Activated CD4-positive, alpha-beta memory T cell treated with anti-CD3 and anti-CD28 coated beads, Interleukin-2, amount 10 ng/mL, durations not matched to agents 7 days and 5 days (primary cell): ENCODE measurements at regions not wholly inside any gene's neighbourhood (a gene's known extent, or its start where the extent isn't known, plus 50 kb on each side); places are given as distances from the start of the nearest gene placed in this dataset.

ENCODE experiments used
- CTCF ChIA-PET: fragments of 350-600 bp; sonication (Branson Sonifier 250); formaldehyde crosslinking; loops from one replicate; lab custom pipeline; 2021; ENCODE audit warnings: antibody characterized with exemption, inconsistent platforms; lab: Charles Lee
- POLR2A ChIA-PET: fragments of 350-600 bp; sonication (Branson Sonifier 250); formaldehyde crosslinking; loops from one replicate; lab custom pipeline; 2021; ENCODE audit warnings: antibody characterized with exemption; lab: Charles Lee
- DNase-seq: peaks from one replicate; pipeline ENCODE4 v3.0.0-alpha.2; 2020
- H3K27ac Mint-ChIP-seq: one replicate; pipeline ENCODE4 v1.8.0; 2021; ENCODE audit warnings: mild to moderate bottlenecking, mixed read lengths
- H3K27me3 Mint-ChIP-seq: one replicate; pipeline ENCODE4 v1.8.0; 2021; ENCODE audit warnings: mixed read lengths
- H3K36me3 Mint-ChIP-seq: one replicate; pipeline ENCODE4 v1.8.0; 2021; ENCODE audit warnings: low read depth, mixed read lengths
- H3K4me1 Mint-ChIP-seq: one replicate; pipeline ENCODE4 v1.8.0; 2021; ENCODE audit warnings: mixed read lengths
- H3K4me3 Mint-ChIP-seq: one replicate; pipeline ENCODE4 v1.8.0; 2021; ENCODE audit warnings: mild to moderate bottlenecking, mixed read lengths
- H3K9me3 Mint-ChIP-seq: one replicate; pipeline ENCODE4 v1.8.0; 2021; ENCODE audit warnings: mixed read lengths

DNA sequence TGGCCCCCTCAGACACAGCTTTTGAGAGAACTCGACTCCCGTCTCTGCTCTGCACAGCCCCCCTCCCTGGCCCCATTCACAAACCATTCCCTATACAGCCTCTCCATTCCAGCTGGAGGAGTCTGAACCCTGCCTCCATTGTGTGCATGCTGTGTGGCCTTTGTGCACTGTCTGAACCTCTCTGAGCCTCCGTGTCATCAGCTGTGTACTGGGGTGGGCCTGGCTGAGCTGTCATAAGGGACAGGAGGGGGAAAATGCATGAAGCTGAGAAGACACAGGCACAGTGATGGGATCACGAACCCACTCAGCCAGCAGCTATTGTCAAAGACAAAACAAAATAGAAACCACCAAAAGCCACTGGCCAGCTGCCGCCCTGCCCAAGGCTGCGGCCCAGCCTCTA, 130.8 kb downstream of the RFLNA start:
- H3K4me3 Mint-ChIP-seq: no peak overlapping the region
- H3K27ac Mint-ChIP-seq: no peak overlapping the region
- H3K36me3 Mint-ChIP-seq: peaks cover 24% of the 10 kb centered on the region
- no peaks in the 10 kb centered on the region for H3K9me3 Mint-ChIP-seq
- DNase-seq: no peak
- no peaks in the 10 kb centered on the region for H3K4me1 Mint-ChIP-seq
- ChIA-PET CTCF (no interaction called here), POLR2A (interaction anchor here (0.6 kb wide), 1 partner anchor 670 kb away, joined by 3 read pairs; no protein-coding TSS in a partner anchor)
- no peaks in the 10 kb centered on the region for H3K27me3 Mint-ChIP-seq

DNA sequence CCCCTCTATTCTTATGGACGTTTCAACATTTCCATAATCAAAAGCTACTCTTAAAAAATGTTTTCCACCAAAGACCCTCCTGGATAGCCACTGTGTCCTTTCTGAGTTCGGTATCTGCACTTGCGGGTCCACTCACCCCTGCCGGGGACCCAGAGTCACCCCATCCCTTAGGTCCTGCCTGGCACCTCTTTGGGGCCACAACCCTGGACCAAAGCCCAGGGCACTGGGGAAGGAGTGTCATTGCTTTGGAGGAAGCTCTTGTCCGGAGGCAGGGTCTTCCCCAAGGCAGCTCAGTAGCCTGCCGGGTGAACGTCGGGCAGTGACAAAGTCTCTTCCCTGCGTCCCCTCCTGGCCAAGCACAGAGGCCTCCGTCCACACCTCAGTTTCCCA, 129.6 kb downstream of the RFLNA start:
- Mint-ChIP-seq H3K27ac (no peak overlapping the region), H3K9me3 (no peaks in the 10 kb centered on the region), H3K27me3 (no peaks in the 10 kb centered on the region), H3K36me3 (peaks cover 22% of the 10 kb centered on the region), H3K4me3 (no peak overlapping the region), H3K4me1 (no peaks in the 10 kb centered on the region)
- DNase-seq: no peak
- CTCF ChIA-PET: no interaction called here
- POLR2A ChIA-PET: interaction anchor here (0.6 to 1.1 kb wide), 2 partner anchors 15 to 41 kb away, joined by 3 to 4 read pairs; no protein-coding TSS in a partner anchor

DNA sequence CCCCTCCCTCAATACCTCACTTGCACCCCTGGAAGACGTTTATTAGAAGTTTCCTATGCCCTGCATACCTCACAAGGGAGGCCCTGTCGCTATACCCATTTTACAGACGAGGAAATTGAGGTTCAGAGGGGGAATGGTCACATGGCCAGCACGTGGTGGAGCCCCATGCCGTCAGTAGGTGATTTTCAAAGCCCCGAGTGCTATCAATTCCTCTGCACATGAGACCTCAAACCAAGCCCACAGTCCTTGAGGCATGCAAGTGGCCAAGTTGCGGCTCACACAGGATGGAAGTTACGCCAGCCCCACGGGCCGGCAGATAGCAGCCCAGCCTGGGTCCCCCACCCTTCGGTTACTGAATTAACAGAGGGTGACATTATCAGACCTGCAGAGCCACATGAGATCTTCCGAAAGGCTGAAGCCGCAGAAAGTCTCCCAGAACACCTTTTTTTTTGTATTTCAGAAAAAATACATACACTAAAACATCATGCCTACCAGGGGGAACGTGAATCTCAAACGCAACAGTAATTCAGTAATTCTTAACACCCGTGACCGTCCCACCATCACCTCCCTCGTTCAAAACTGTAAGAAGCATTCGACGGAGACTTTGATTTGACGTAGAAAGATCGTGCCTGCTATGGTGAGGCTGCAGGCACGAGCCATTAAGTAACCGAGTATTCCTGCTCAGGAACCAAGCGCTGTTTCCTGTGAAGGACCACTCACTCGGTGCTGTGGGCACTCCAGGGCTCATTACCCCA, 129.0 kb downstream of the RFLNA start:
- CTCF ChIA-PET: no interaction called here
- Mint-ChIP-seq H3K4me1 (no peaks in the 10 kb centered on the region), H3K4me3 (no peak overlapping the region), H3K36me3 (peaks cover 28% of the 10 kb centered on the region), H3K27ac (no peak overlapping the region), H3K27me3 (no peaks in the 10 kb centered on the region), H3K9me3 (no peaks in the 10 kb centered on the region)
- DNase-seq: no peak
- POLR2A ChIA-PET: interaction anchor here (1.1 kb wide), 1 partner anchor 42 kb away, joined by 3 read pairs; no protein-coding TSS in a partner anchor

DNA sequence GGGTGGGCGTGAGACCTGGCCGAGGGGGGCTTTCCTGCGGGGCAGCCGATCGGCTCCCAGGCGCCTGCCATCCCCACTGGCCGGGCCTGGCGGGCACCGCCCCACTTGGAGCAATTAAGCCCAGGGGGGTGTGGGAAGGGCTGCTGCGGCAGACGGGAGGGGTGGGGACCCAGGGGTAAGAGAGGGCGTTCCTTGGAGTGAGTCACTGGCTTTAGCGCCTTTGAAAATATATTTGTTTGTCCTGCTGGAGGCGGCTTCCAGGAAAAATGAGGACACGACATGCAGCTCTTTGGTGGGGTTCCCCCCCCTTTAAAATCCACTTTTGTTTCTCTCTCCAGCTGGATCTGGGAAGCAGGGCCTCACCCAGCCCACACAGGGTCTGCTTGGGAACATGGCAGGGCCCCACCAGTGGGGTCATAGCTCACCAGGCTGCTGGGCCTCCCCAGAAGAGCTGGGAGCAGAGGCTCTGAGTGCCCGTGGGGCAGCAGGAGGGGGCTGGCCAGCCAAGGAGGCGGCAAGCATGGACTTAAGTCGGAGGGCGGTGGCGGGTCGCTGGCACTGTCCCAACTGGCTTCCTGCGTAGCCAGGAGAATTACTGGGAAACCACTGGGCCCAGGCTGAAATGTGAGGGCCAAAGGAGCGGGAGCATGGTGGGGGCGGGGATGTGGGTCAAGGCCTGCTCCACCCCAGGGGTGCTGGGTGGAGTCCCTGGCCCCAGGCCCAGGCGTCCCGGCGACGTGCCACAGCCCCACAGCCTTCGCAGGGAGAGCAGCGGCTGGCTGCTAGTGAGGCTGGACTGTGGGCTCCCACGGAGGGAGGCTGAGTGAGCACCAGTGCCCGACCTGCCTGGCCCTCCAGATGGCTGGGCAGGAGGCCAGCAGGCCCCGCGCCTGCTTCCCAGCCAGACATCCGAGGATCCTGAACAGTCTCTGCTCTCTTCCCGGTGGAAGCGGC, 128.0 kb downstream of the RFLNA start:
- no peaks in the 10 kb centered on the region for H3K27me3 Mint-ChIP-seq
- peaks cover 31% of the 10 kb centered on the region for H3K36me3 Mint-ChIP-seq
- H3K4me1 Mint-ChIP-seq: no peaks in the 10 kb centered on the region
- H3K4me3 Mint-ChIP-seq: no peak overlapping the region
- no peaks in the 10 kb centered on the region for H3K9me3 Mint-ChIP-seq
- no peak for DNase-seq
- ChIA-PET POLR2A (no interaction called here), CTCF (no interaction called here)
- no peak overlapping the region for H3K27ac Mint-ChIP-seq

DNA sequence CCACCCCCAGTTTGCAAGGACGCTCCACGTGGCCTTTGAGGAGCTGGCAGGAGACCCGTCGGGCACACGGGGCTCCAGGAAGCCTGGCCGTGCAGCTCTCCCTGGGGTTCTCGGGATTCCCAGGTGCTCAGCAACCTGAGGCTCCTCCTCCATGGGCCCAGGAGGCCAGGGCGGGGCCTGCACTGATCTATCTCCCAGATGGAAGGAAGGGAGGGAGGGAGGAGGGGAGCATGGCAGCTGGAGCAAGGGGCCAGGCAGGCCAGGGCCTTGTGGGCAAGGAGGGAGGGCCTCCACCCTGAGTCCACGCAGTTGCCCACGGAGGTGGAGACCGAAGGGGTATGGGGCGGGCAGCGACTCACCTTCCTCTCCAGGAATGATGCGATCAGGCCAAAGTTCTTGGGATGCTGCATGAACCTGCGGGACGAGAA, 127.3 kb downstream of the RFLNA start:
- H3K9me3 Mint-ChIP-seq: no peaks in the 10 kb centered on the region
- DNase-seq: no peak
- H3K4me1 Mint-ChIP-seq: no peaks in the 10 kb centered on the region
- H3K27me3 Mint-ChIP-seq: no peaks in the 10 kb centered on the region
- POLR2A ChIA-PET: no interaction called here
- peaks cover 36% of the 10 kb centered on the region for H3K36me3 Mint-ChIP-seq
- no peak overlapping the region for H3K27ac Mint-ChIP-seq
- H3K4me3 Mint-ChIP-seq: no peak overlapping the region
- CTCF ChIA-PET: no interaction called here

DNA sequence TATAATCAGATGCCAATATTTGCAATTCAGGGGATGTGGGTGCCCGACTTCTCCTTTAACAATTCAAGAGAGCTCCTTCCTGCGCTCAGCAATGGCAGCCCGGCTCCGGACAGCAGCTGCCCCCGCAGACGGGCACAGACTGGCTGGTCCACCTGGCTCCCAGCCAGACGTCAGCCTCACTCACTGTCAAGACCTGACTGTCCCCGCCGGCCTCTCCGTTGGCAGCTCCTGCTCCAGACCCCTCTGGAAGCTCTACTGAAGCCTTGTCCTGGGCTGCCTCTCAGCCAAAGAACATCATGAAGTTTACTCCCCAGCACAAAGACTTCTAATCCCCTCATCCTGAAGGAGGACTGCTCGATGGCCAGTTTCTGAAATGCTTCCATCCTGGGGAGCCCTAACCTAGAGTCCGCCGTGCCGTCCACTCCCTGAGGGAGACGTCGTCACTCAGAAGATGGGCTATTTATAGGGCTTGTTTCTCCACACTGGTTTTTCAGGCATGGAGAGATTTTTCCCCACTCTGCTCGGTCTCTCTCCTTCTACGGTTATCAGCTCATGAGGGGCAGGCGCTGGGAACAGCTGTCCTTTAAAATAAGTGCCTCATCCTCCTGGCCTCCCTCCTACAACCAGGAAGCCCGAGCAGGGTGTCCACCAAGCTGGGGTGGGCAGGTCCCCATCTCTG, 126.2 kb downstream of the RFLNA start:
- peaks cover 35% of the 10 kb centered on the region for H3K36me3 Mint-ChIP-seq
- no peak overlapping the region for H3K4me3 Mint-ChIP-seq
- no peaks in the 10 kb centered on the region for H3K4me1 Mint-ChIP-seq
- no peak for DNase-seq
- no peaks in the 10 kb centered on the region for H3K9me3 Mint-ChIP-seq
- no peaks in the 10 kb centered on the region for H3K27me3 Mint-ChIP-seq
- no peak overlapping the region for H3K27ac Mint-ChIP-seq
- CTCF ChIA-PET: no interaction called here
- POLR2A ChIA-PET: no interaction called here

DNA sequence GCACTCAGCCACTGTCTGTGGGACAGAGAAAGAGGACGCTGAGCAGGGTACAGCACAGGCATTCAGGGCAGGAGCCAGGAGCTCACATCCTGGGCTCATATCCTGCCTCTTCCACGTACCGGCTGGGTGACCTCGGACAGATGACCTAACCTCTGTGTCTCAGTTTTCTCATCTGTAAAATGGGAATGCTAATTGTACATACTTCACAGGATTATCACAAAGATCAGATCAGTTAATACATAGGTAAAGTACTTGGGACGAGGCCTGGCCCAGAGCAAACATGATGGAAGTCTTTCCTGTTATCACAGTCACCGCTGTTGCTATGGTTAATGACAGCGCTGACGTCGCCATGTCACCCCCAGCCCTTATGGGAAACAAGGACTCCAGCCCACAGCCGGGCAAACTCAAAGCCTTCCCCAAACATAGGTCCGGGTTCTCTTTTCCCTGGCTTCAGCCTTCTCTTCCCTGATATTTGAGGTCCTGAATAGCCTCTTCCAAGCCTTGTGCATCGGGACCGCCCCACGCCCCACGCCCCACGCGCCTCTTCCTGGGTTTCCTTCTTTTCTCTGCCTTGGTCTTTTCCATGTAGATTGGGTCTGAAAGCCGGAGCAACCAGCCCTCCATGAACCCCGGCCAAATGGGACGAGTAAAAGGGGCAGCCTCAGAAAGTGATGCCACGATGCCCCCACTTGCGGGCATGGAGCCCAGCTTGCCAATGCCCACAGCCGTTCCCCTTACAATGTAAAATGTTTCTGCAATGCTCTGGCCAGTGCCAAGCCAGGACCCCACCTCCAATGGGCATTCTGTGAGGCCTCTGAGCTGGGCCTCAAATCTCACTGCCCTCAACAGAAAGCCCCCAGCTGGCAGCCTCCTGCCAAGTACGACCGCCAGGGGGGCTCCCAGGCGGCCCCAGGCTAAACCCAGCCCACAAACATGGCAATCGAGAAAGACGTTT, 125.4 kb downstream of the RFLNA start:
- Mint-ChIP-seq H3K9me3 (no peaks in the 10 kb centered on the region), H3K36me3 (peaks cover 28% of the 10 kb centered on the region), H3K4me1 (no peaks in the 10 kb centered on the region), H3K4me3 (no peak overlapping the region), H3K27ac (no peak overlapping the region), H3K27me3 (no peaks in the 10 kb centered on the region)
- POLR2A ChIA-PET: no interaction called here
- CTCF ChIA-PET: no interaction called here
- no peak for DNase-seq

DNA sequence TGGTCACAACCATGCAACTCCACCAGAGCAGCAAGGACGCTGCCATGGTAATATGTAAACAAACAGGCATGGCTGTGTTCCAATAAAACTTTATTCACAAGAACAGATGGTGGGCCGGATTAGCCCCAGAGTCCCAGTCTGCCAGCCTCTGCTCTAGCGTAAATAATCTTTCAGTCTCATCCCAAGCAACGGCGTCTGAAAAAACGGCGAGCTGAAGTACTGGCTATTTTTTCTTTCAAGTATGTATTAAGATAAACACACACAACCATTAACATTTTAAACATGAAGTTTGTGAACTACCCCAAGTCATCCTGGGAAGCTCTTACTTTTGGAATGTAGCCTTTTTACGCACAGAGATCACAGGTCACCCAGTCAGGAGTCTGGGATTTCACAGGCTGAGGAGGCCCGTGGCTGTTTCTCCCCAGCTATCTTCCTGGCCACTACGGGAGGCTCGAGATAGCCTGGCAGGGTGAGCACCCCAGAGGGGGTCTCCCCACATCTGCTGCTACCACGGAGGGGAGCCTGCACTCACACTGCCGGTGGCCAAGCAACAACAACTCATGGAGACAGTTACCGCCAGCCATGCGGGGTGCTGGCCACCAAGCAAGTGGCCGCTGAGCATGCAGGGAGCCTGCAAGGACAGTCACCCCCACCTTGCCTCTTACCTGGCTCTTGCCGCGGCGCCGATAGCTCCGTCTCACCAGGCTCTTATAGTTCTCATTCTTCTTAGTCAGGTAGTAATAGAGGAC, 124.6 kb downstream of the RFLNA start:
- Mint-ChIP-seq H3K4me1 (no peaks in the 10 kb centered on the region), H3K4me3 (no peak overlapping the region), H3K9me3 (no peaks in the 10 kb centered on the region), H3K27me3 (no peaks in the 10 kb centered on the region), H3K27ac (no peak overlapping the region), H3K36me3 (peaks cover 28% of the 10 kb centered on the region)
- POLR2A ChIA-PET: no interaction called here
- DNase-seq: no peak
- CTCF ChIA-PET: no interaction called here

DNA sequence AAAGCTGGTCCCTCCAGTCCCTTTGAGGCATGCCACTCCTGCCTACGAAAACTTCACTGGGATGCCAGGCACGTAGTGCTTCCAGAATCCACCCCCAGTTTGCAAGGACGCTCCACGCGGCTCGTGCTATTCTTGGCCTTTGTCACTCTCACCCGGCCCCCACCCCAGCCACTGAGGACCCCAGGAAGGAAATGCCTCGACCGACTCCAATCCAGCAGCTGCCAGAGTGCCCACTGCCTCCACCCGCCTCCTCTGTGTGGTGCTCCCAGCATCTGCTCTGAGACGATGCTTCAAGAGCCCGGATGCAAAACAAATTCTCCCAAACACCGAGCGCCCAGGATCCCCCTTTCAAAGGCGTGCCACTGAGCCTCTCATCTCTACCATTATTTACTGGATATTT, 123.9 kb downstream of the RFLNA start:
- DNase-seq: no peak
- CTCF ChIA-PET: no interaction called here
- Mint-ChIP-seq H3K27me3 (no peaks in the 10 kb centered on the region), H3K4me1 (no peaks in the 10 kb centered on the region), H3K36me3 (peaks cover 22% of the 10 kb centered on the region), H3K27ac (no peak overlapping the region), H3K9me3 (no peaks in the 10 kb centered on the region), H3K4me3 (no peak overlapping the region)
- POLR2A ChIA-PET: no interaction called here

DNA sequence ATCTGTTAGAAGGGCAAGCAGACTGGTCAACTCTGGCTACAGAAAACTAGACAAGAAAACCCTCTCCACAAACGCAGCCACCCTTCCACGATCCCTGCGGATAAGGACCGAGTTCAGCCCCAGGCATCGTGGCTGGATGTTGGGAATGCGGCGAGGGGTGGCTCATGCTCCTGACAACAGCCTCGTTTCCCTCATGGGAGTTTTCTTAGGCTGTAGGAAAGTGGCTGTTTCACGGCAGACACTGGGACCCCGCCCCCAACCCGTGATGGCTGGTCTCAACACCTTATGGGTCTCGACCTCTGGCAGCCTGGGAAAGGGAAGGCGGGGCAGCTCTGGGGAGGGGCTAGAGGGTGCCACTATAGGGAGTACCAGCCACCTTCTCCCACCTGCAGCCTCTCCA, 123.3 kb downstream of the RFLNA start:
- H3K9me3 Mint-ChIP-seq: no peaks in the 10 kb centered on the region
- H3K36me3 Mint-ChIP-seq: peaks cover 22% of the 10 kb centered on the region
- DNase-seq: no peak
- CTCF ChIA-PET: no interaction called here
- POLR2A ChIA-PET: no interaction called here
- no peak overlapping the region for H3K27ac Mint-ChIP-seq
- H3K4me1 Mint-ChIP-seq: no peaks in the 10 kb centered on the region
- H3K27me3 Mint-ChIP-seq: no peaks in the 10 kb centered on the region
- no peak overlapping the region for H3K4me3 Mint-ChIP-seq

DNA sequence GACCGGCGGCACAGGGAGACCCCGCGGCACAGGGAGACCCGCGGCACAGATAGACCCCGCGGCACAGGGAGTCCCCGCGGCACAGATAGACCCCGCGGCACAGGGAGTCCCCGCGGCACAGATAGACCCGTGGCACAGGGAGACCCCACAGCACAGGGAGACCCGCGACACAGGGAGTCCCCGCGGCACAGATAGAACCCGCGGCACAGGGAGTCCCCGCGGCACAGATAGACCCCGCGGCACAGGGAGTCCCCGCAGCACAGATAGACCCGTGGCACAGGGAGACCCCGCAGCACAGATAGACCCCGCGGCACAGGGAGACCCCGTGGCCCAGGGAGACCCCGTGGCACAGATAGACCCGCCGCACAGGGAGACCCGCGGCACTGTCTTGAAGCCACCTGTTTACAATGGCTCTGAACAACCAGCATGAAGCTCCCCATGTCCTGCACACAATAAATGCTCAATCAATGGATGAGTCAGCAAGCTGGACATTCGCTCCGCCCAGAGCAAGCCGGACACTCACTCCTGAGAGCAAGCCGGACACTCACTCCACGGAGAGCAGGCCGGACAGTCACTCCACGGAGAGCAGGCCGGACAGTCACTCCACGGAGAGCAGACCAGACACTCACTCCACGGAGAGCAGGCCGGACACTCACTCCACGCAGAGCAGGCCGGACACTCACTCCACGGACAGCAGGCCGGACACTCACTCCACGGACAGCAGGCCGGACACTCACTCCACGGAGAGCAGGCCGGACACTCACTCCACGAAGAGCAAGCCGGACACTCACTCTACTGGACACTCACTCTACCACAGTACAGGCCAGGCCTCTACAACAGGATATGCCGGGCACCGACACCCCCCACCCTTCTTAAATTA, 121.9 kb downstream of the RFLNA start:
- H3K27ac Mint-ChIP-seq: no peak overlapping the region
- H3K9me3 Mint-ChIP-seq: no peaks in the 10 kb centered on the region
- no peaks in the 10 kb centered on the region for H3K27me3 Mint-ChIP-seq
- H3K4me3 Mint-ChIP-seq: no peak overlapping the region
- no peaks in the 10 kb centered on the region for H3K4me1 Mint-ChIP-seq
- ChIA-PET CTCF (no interaction called here), POLR2A (no interaction called here)
- H3K36me3 Mint-ChIP-seq: peaks cover 22% of the 10 kb centered on the region
- no peak for DNase-seq
